NCI-H1105 treated with DMSO at 0.1 percent for 48 hours (cell line): ENCODE measurements at regions not wholly inside any gene's neighbourhood (a gene's known extent, or its start where the extent isn't known, plus 50 kb on each side); places are given as distances from the start of the nearest gene placed in this dataset.
"Not testable (repeated sequence)": the region's sequence is repeated elsewhere in the genome, so short reads cannot be mapped to it uniquely, and the experiment has no call there.

Experiments used
- DNase-seq: peaks from one replicate; lab custom pipeline; 2025; lab: John Stamatoyannopoulos, UW

DNA sequence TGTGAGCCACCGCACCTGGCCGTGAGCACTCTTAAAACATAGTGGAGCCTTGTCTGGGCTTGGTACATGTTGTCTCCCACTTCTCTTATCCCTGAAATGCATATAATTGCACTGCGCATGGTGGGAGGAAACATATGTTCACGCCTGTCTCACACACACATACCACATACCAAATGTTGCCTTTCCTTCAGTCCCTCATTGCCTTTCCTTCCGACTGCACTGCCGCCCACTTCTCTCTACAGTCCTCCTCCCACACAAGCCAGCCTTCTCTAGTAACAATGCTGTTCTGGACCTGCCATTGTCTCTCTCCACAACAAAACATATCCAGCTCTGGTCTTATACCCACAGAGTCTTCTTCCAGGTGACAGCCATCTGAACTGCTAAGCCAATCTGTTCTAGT is 88.3 kb upstream of the PTHLH start:
- no peak for DNase-seq

GRCh38 chr12:28063355-28063880 is 90.9 kb upstream of the PTHLH start:
- DNase-seq: no peak

DNA sequence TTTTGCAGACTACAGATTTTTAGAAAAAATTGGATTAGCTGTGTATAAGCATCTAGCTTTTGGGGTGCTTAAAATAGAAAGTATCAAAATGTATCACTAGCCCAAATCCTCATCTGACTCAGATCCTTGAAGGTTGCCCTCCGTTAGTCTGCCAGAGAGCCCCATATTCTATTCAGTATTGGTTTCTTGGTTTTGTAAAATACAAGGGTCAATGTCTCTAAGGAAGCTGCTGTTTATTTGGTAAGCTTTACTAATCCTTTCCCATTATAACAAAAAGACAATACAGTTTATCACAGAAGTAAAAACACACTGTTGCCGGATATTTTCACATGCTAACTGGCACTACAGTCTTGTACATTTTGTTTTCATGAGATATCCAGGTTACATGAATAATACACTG is 92.8 kb upstream of the PTHLH start:
- DNase-seq: no peak

DNA sequence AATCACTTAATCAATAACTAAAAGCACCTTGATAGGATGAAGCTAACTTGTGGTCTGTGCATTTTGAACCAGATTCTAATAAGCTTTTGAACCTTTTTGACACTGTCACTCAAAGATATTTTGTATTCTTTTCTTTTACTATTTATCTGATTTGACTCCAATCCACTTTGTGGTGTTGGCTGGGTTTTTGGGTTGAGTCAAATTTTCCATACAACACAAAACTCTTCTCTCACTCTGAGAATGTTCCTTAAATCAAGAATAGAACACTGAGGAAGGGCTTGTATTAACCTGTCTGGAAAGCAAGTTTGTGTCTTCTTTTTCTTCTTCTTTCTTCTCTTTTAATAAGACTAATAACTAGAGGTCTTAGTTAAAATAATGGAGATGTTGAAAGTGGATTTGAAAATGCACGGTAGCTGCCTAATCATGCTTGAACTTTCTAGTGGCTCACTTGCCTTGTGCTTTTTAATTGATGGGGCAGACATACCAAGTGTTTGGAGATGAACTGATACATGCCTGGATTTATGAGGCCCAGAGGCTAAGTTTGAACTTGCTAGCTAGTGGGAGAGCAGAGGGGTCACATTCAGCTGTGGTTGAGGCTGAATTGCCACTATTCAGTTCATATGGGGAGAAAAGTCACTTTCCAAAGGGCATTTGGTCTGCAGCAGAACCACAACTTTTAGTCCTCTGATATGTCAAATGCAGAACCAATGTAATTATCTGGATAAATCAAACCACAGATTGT is 93.5 kb upstream of the PTHLH start:
- DNase-seq: no peak

- no peak for DNase-seq
These were observed 94.3 kb upstream of the PTHLH start for GRCh38 chr12:28066879-28067278.

DNA sequence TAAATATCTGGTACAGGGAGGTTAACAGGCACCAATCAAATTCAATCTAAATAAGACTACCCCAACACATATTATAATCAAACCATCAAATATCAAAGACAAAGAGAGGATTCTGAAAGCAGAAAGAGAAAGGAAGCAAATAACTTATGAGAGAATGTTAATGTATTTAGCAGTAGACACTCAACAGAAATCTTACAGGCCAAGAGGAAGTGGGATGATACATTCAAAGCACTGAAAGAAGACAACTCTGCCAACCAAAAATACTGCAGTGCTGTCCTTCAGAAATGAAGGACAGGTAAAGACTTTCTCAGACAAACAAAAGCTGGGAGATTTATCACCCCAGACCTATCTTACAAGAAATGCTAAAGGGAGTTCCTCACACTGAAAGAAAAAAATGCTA is 95.9 kb upstream of the PTHLH start:
- no peak for DNase-seq

GRCh38 chr12:28079539-28079938 is 107.0 kb upstream of the PTHLH start:
- no peak for DNase-seq

GRCh38 chr12:28082096-28082495 is 108.2 kb upstream of the CCDC91 start:
- DNase-seq: no peak

DNA sequence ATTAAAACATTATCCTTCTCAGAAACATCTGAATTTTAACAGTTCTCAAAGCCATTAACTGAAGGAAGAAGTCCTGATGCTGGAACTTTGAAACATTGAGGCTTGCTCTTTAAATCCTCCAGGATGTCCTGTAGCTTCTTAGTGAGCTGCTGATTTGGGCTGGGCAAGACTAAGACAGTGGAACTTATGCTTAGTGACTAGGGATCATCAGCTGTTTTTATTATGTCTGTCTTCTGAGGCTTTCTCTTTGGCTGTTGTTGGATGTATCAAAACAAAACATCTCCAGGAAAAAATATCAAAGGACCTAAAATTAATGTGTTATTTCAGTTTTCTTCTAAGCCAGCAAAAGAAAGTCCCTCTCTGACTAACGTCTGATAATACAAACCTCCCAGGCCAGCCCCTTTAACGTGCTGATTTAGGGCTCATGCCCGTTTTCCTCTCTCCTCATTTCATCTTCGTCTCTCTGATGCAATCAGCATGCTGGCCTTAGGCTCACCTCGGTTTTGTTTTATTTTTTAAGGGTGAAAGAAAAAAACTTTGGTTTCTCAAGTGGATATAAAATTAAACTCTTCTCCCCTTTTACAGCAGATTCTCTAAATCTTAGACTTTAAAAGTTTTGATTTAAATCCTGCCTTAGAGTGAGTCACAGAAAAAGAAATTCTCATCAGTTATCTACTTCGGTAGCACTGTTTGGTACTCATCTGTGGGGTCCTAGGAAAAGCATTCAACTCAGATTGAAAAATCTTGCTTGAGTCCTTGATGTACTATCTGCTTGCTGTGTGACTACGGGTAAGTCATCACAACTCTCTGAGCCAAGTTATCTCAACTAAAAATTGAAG is 106.2 kb upstream of the CCDC91 start:
- no peak for DNase-seq

- DNase-seq: no peak
These were observed 103.6 kb upstream of the CCDC91 start for GRCh38 chr12:28086521-28087155.

- no peak for DNase-seq
These were observed 101.5 kb upstream of the CCDC91 start for GRCh38 chr12:28088566-28089272.

DNA sequence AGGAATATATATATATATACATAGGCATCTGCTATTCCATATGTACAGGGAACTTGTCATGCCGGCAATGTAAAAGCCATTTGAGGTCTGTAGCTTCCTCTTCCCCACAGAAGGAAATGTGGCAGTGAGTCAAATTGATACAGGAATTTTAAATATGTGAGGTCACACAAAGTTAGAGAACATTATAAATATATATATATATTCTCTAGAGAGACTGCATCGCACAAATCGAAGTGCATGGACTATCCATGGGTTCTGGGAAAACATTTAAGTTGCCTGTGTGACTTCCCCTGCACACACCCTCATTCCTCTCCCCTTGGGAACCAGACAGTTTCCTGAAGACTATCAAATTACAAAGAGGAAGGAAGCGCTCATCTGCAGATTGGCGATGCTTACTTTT is 100.9 kb upstream of the CCDC91 start:
- no peak for DNase-seq

GRCh38 chr12:28090835-28091234 is 99.4 kb upstream of the CCDC91 start:
- no peak for DNase-seq

DNA sequence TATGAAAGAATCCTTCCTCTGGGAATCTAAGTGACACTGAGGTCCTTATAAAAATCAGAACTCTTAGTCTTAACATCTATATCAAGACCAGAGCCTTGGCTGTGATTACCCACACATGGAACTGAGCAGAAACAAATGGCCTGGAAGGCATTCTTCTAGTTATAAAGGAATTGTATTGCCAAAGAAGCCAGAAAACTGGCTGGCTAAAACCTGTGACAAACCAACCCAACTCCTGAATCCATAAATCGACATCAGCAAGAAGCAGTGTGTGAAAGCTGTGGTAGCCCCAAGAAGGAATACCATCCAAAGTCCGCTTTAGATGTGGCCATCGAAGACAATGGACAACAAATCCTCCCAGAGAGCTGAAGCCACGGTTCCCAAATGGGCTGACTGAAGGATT is 97.9 kb upstream of the CCDC91 start:
- DNase-seq: no peak

DNA sequence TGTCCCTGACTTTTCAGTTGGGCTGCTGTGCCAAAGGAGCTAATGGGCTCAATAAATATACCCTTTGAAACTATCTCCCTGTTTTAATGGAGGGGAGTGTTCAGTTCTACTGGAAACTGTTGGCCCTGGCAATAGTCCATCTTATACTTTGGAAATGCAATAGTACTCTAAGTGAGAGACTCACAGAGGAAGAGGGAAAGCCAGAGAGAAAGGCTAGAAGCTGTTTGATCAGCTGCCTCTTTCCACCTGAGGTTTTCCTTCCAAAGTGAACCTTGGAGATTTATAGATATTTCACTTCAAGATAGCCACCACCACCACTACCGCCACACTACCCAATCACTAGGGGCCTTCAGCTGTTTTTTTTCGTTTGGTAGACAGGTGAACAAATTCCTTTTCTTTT is 93.6 kb upstream of the CCDC91 start:
- peak; percentile 64 for DNase-seq

DNA sequence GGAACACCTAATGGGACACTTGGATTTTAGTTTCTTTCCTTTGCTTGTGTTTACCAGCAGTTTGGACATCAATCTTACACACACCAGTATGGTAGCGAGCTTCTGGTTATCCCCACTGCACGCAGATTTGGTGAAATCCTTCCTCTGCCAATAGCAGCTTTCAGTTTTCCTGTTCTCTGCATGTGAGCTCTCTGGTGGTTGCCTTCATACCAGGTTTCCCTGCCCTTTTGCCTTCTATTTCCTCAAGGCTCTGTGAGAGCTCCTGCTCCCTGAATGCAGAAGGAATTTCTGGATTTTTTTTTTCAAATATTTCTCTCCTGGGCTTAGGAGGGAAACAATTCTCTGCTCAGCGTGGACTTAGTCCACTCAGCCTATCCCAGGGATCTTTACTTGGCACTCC is 93.0 kb upstream of the CCDC91 start:
- DNase-seq: no peak

GRCh38 chr12:28099245-28099644 is 91.0 kb upstream of the CCDC91 start:
- DNase-seq: not testable (repeated sequence)

DNA sequence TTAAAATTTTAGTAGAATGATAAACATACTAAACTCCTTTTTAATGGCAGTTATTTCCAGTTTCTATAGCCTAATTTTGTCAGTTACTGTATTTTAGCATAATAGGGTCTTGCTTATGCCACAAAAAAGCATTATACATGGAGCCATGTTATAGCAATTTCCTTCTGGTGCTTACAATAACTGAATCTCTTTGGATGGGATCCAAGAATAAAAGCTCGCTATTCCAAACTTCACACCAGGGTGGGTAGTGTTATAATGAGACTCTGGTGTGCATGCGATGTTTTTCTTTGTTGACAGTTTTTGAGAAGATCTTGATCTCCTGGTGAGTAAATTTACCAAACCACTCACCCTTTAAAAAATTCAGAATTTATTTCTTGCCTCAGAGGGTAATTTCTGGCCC is 90.4 kb upstream of the CCDC91 start:
- peak; percentile 55 for DNase-seq

GRCh38 chr12:28100717-28101116 is 89.5 kb upstream of the CCDC91 start:
- DNase-seq: no peak

- DNase-seq: no peak
These were observed 85.9 kb upstream of the CCDC91 start for GRCh38 chr12:28104316-28104715.

DNA sequence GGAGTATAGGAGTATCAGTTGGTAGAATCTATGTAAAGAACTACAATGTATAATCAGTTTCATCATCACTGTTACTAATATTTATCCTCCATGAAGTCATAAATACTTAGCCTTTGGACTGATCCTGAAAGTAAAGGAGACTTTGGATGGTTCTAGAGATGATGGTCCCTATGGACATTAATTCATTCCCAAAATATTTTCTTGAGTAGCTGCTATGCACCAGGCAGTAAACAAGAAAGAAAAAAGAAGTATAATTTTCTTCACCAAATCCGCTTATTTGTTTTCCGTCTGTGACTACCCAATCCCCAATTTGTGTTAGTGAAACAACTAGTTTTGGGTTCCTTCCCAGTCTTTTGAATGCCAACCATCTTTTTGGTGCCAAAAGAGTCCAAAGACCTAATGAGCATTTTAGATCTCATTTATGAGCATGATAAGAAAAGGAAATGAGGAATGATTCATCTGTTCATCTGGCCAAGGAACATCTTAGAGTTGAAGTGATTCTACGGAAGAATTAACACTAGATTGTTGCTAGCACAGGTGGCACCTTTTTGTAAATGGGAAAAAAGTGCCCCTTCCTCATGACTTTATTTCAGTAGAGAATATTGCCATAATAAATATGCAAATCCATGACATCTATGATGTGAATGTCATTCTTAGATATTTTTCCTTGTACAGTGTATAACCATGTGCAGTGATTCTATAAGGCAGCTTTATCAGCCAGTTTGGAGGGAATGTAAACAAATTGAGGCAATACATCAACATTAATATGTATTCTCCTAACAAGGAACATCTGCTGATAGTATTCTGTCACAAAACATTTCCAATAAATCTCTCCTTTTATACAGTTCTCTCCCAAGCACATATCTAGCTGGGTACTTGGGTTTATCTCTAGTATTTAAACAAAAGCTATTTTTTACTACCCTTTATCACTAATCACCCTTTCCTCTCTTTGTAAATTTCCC is 85.1 kb upstream of the CCDC91 start:
- no peak for DNase-seq
